ENCODE measurements at regions not wholly inside any gene's neighbourhood (a gene's known extent, or its start where the extent isn't known, plus 50 kb on each side); places are given as distances from the start of the nearest gene placed in this dataset.
"Not testable (repeated sequence)": the region's sequence is repeated elsewhere in the genome, so short reads cannot be mapped to it uniquely, and the experiment has no call there.

DNA sequence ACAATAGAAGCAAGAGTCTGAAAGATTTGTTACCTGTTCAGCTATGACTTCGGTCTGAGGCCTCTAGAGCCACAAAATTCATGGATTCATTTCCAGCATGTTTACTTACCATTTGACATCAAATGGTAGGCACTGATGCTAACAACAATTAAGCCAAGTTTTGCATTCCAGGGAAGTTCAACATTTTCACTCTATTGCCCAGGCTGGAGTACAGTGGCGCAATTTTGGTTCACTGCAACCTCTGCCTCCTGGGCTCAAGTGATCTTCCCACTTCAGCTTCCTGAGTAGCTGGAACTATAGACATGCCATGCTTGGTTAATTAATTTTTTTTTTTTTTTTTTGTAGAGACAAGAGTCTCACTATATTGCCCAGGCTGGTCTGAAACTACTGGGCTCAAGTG lies 114.1 kb upstream of the SGK1 start:
- H3K4me3 ChIP-seq (ENCODE audit: low read depth, low read length): no peak overlapping the region
- no peak for TF ChIP-seq CTCF (IDR thresholded peaks at IDR 0.05; ENCODE audit: insufficient read depth, low read depth, low read length, missing control alignments)
- no peak for DNase-seq (ENCODE audit: low read depth)

DNA sequence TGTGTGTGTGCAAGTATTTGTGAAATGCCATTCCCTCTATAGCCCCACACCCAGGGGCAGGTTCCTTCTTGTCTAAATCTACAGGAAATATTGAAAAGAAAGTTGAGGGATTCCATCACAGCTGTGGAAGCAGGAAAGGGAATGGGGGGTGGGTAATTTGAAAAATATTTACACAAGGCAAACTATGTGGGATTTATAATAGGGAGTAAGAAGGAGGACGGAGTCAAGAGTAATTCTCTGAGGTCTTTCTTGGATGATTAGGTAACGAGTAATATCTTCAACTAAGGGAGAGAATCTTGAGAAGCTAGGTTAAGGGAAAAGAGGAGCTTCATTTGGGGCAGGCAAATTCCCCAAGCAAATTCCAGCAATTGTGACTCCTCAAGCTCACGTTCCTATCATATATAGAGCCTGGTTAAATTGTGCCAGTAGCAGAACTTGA lies 113.5 kb upstream of the SGK1 start:
- no peak for DNase-seq (ENCODE audit: low read depth)
- H3K4me3 ChIP-seq (ENCODE audit: low read depth, low read length): no peak overlapping the region
- no peak for TF ChIP-seq CTCF (IDR thresholded peaks at IDR 0.05; ENCODE audit: insufficient read depth, low read depth, low read length, missing control alignments)

- no peak for TF ChIP-seq CTCF (IDR thresholded peaks at IDR 0.05; ENCODE audit: insufficient read depth, low read depth, low read length, missing control alignments)
These were observed 112.0 kb upstream of the SGK1 start for GRCh38 chr6:134429861-134430380.

GRCh38 chr6:134427721-134428120 lies 109.8 kb upstream of the SGK1 start:
- no peak for TF ChIP-seq CTCF (IDR thresholded peaks at IDR 0.05; ENCODE audit: insufficient read depth, low read depth, low read length, missing control alignments)
- DNase-seq (ENCODE audit: low read depth): no peak
- no peak overlapping the region for H3K4me3 ChIP-seq (ENCODE audit: low read depth, low read length)

More at GRCh38 chr6:134429861-134430380, 112.0 kb upstream of the SGK1 start:
- no peak for DNase-seq (ENCODE audit: low read depth)
- no peak overlapping the region for H3K4me3 ChIP-seq (ENCODE audit: low read depth, low read length)

DNA sequence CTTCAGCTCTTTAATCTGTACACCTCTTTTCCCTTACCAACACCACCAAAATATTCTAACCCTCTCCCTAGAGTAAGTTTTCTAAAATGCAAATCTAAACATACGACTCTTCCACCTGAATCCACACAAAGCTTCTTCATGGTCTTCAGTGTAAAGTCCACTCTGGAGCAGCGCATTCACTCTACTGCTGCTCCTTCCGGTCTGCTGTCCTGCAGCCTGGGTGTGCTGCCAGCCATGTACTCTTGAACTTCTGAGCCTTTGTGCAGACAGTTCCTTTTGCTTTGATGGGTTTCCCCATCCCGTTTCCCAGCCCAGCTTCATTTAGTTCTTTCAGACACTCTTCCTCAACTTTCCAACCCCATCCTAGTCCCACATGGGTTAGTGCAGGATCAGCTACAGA lies 108.7 kb upstream of the SGK1 start:
- no peak for TF ChIP-seq CTCF (IDR thresholded peaks at IDR 0.05; ENCODE audit: insufficient read depth, low read depth, low read length, missing control alignments)
- no peak overlapping the region for H3K4me3 ChIP-seq (ENCODE audit: low read depth, low read length)
- DNase-seq (ENCODE audit: low read depth): no peak

- not testable (repeated sequence) for H3K4me3 ChIP-seq (ENCODE audit: low read depth, low read length); DNase-seq (ENCODE audit: low read depth)
These were observed 108.0 kb upstream of the SGK1 start for GRCh38 chr6:134425917-134426316.

DNA sequence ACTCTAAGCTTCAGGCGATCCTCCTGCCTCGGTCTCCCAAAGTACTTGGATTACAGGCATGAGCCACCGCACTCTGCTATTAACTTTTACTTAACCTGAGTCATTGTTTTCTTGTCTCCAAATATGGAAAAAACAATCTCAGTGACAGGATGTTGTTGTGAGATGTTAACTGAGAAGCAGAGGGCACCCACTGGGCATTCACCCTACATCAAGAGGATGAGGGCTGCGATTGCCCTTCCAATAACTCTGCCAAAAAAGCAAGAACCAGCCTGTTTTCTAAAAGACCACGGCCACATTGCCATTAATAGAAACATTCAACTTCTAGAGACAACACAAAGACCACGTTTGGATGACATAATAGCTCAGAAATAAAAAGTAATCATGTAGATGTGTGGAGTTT lies 107.6 kb upstream of the SGK1 start:
- DNase-seq (ENCODE audit: low read depth): no peak
- H3K4me3 ChIP-seq (ENCODE audit: low read depth, low read length): no peak overlapping the region

More for the DNA sequence above, 107.6 kb upstream of the SGK1 start:
- TF ChIP-seq CTCF (IDR thresholded peaks at IDR 0.05; ENCODE audit: insufficient read depth, low read depth, low read length, missing control alignments): no peak
